ENCODE measurements at regions not wholly inside any gene's neighbourhood (a gene's known extent, or its start where the extent isn't known, plus 50 kb on each side); places are given as distances from the start of the nearest gene placed in this dataset.
"Not testable (repeated sequence)": the region's sequence is repeated elsewhere in the genome, so short reads cannot be mapped to it uniquely, and the experiment has no call there.

- no peak for DNase-seq (ENCODE audit: low read depth in 3 of 3, low spot score in 2 of 3)
These were observed 90.5 kb upstream of the EGFL6 start for GRCh38 chrX:13478740-13479451.

- no peak for DNase-seq (ENCODE audit: low read depth in 3 of 3, low spot score in 2 of 3)
These were observed 93.0 kb upstream of the EGFL6 start for GRCh38 chrX:13476384-13476783.

GRCh38 chrX:13474164-13474516 is 95.3 kb upstream of the EGFL6 start:
- no peak for DNase-seq (ENCODE audit: low read depth in 3 of 3, low spot score in 2 of 3)

- no peak for DNase-seq (ENCODE audit: low read depth in 3 of 3, low spot score in 2 of 3)
These were observed 95.8 kb upstream of the EGFL6 start for GRCh38 chrX:13473442-13474163.

GRCh38 chrX:13472975-13473374 is 96.4 kb upstream of the EGFL6 start:
- DNase-seq (ENCODE audit: low read depth in 3 of 3, low spot score in 2 of 3): no peak

- DNase-seq (ENCODE audit: low read depth in 3 of 3, low spot score in 2 of 3): no peak
These were observed 98.1 kb upstream of the EGFL6 start for GRCh38 chrX:13471269-13471668.

- DNase-seq (ENCODE audit: low read depth in 3 of 3, low spot score in 2 of 3): no peak
These were observed 98.8 kb upstream of the EGFL6 start for GRCh38 chrX:13470685-13470977.

GRCh38 chrX:13469963-13470684 is 99.3 kb upstream of the EGFL6 start:
- DNase-seq (ENCODE audit: low read depth in 3 of 3, low spot score in 2 of 3): no peak

GRCh38 chrX:13468096-13468495 is 101.3 kb upstream of the EGFL6 start:
- DNase-seq (ENCODE audit: low read depth in 3 of 3, low spot score in 2 of 3): no peak

GRCh38 chrX:13467243-13467642 is 102.2 kb upstream of the EGFL6 start:
- DNase-seq (ENCODE audit: low read depth in 3 of 3, low spot score in 2 of 3): no peak

GRCh38 chrX:13464599-13465275 is 104.7 kb upstream of the EGFL6 start:
- no peak for DNase-seq (ENCODE audit: low read depth in 3 of 3, low spot score in 2 of 3)

- DNase-seq (ENCODE audit: low read depth in 3 of 3, low spot score in 2 of 3): peak in 1 of 3 donors; percentile 12
These were observed 105.8 kb upstream of the EGFL6 start for GRCh38 chrX:13463608-13464007.

GRCh38 chrX:13452283-13452682 is 117.1 kb upstream of the EGFL6 start:
- DNase-seq (ENCODE audit: low read depth in 3 of 3, low spot score in 2 of 3): no peak

GRCh38 chrX:13449441-13449840 is 120.0 kb upstream of the EGFL6 start:
- DNase-seq (ENCODE audit: low read depth in 3 of 3, low spot score in 2 of 3): no peak

GRCh38 chrX:13448941-13449340 is 120.5 kb upstream of the EGFL6 start:
- DNase-seq (ENCODE audit: low read depth in 3 of 3, low spot score in 2 of 3): no peak

GRCh38 chrX:13441608-13442007 is 121.8 kb upstream of the ATXN3L start:
- not testable (repeated sequence) for DNase-seq (ENCODE audit: low read depth in 3 of 3, low spot score in 2 of 3)

GRCh38 chrX:13440176-13440575 is 120.3 kb upstream of the ATXN3L start:
- DNase-seq (ENCODE audit: low read depth in 3 of 3, low spot score in 2 of 3): no peak

GRCh38 chrX:13433298-13433605 is 113.4 kb upstream of the ATXN3L start:
- DNase-seq (ENCODE audit: low read depth in 3 of 3, low spot score in 2 of 3): no peak

GRCh38 chrX:13432414-13433297 is 112.8 kb upstream of the ATXN3L start:
- peak in 2 of 3 donors; percentile 25 to 36 for DNase-seq (ENCODE audit: low read depth in 3 of 3, low spot score in 2 of 3)

- DNase-seq (ENCODE audit: low read depth in 3 of 3, low spot score in 2 of 3): no peak
These were observed 110.4 kb upstream of the ATXN3L start for GRCh38 chrX:13430136-13430827.

Measured in right renal cortex interstitium (tissue), 3 donors.